ENCODE measurements at regions not wholly inside any gene's neighbourhood (a gene's known extent, or its start where the extent isn't known, plus 50 kb on each side); places are given as distances from the start of the nearest gene placed in this dataset.
"Not testable (repeated sequence)": the region's sequence is repeated elsewhere in the genome, so short reads cannot be mapped to it uniquely, and the experiment has no call there.

DNA sequence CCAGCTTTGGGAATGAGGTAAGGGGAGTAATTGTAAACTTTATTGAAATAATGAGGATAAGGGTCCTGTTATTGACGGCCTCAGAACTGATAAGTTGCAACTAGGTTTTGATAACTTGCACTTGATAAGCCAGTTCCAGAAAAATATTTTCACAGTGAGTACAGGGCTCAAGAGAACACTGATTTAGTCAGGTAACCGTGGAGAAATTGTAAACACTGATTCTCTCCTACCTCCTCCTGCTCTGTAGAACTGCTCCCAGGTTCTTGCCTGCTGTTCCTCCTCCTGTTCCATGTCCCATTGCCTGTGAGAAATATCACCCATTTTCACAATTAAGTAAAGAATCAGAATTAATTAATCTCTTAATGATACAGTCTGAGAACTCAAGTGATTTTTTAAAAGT is 55.0 kb upstream of the CXXC4 start:
- no peak overlapping the region for H3K4me3 ChIP-seq (replicated peaks in 1 of 2; ENCODE audit: low read depth in 2 of 2, low read length in 2 of 2)
- DNase-seq (ENCODE audit: low read depth in 2 of 2): no peak
- TF ChIP-seq, protein P1, sequence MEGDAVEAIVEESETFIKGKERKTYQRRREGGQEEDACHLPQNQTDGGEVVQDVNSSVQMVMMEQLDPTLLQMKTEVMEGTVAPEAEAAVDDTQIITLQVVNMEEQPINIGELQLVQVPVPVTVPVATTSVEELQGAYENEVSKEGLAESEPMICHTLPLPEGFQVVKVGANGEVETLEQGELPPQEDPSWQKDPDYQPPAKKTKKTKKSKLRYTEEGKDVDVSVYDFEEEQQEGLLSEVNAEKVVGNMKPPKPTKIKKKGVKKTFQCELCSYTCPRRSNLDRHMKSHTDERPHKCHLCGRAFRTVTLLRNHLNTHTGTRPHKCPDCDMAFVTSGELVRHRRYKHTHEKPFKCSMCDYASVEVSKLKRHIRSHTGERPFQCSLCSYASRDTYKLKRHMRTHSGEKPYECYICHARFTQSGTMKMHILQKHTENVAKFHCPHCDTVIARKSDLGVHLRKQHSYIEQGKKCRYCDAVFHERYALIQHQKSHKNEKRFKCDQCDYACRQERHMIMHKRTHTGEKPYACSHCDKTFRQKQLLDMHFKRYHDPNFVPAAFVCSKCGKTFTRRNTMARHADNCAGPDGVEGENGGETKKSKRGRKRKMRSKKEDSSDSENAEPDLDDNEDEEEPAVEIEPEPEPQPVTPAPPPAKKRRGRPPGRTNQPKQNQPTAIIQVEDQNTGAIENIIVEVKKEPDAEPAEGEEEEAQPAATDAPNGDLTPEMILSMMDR (IDR thresholded peaks at IDR 0.05; ENCODE audit: low read depth, low read length): no peak

DNA sequence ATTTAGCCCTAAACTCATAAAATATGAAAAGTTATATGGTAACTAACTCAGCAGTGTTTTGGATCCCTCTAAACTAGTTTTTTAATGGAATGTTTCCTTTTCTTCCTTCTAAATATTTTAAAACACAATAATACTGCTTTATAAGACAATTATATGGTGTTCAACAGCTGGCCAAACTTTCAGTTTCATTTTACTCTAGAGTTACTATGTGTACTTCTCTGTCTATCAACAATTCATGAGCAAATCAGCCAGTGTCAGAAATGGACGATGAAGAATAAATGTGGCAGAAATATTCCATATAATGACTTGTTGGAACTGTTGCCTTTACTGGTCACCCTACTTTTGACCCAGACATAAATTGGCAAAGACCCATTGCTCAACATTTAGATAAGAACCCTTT is 64.8 kb upstream of the CXXC4 start:
- TF ChIP-seq, protein P1 (IDR thresholded peaks at IDR 0.05; ENCODE audit: low read depth, low read length): no peak
- H3K4me3 ChIP-seq (replicated peaks in 1 of 2; ENCODE audit: low read depth in 2 of 2, low read length in 2 of 2): no peak overlapping the region
- no peak for DNase-seq (ENCODE audit: low read depth in 2 of 2)

DNA sequence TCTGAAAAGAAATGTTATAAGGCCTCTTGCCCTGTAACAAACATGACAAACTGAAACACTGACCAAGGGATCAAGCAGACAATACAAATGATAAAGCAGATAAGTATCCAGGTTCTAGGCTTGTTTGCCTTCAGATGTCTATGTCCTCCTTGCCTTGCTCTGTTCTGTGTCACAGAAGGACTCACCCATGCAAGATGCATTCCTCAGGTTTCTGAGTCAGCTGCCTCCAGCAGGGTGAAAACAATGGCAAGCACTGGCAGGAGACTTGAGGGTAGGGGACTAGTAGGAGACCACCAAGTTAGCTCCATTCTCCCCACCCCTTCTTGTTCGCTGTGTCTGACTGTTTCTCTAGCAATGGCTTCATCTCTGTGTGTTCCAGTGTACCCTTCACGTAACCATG is 76.6 kb upstream of the CXXC4 start:
- DNase-seq (ENCODE audit: low read depth in 2 of 2): no peak
- H3K4me3 ChIP-seq (replicated peaks in 1 of 2; ENCODE audit: low read depth in 2 of 2, low read length in 2 of 2): no peak overlapping the region
- TF ChIP-seq, protein P1 (IDR thresholded peaks at IDR 0.05; ENCODE audit: low read depth, low read length): no peak

DNA sequence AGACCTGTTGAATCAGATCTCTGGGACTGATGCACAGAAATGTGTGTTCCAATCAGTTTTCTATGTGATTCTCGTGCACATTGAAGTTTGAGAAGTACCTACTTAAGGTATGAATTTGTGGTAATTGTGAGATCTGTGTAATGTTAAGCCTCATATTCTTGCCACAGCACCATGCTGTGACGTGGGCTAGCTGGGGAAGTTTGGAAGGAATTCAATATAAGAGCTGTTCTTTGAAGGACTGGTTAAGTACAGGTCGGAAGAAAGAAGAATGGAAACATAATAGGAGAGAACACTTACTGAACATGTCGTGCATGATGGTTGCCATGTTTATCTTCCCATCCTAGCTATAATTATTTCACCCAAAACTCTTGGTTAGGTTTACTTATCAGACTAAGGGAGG is 79.7 kb upstream of the CXXC4 start:
- TF ChIP-seq, protein P1 (IDR thresholded peaks at IDR 0.05; ENCODE audit: low read depth, low read length): no peak
- DNase-seq (ENCODE audit: low read depth in 2 of 2): no peak
- H3K4me3 ChIP-seq (replicated peaks in 1 of 2; ENCODE audit: low read depth in 2 of 2, low read length in 2 of 2): no peak overlapping the region

DNA sequence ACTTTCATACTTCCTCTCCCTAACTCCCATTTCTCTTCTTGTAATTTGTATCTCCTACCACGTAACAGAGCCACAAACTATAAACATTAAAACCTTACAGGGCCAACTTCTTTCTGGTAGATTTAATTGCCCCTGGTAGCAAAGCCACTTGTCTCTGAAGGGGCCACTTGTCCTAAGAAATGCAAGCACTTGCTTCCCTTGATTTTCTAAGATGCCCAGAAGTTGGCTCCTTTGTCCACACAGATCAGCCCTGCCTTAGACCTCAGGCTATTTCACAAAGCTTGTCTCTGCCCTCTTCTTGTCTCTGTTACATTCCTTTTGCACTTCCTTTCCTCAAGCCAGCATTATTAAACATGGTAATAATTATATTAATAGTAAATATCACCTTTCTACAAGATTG is 80.6 kb upstream of the CXXC4 start:
- no peak overlapping the region for H3K4me3 ChIP-seq (replicated peaks in 1 of 2; ENCODE audit: low read depth in 2 of 2, low read length in 2 of 2)
- no peak for DNase-seq (ENCODE audit: low read depth in 2 of 2)
- TF ChIP-seq, protein P1 (IDR thresholded peaks at IDR 0.05; ENCODE audit: low read depth, low read length): no peak

DNA sequence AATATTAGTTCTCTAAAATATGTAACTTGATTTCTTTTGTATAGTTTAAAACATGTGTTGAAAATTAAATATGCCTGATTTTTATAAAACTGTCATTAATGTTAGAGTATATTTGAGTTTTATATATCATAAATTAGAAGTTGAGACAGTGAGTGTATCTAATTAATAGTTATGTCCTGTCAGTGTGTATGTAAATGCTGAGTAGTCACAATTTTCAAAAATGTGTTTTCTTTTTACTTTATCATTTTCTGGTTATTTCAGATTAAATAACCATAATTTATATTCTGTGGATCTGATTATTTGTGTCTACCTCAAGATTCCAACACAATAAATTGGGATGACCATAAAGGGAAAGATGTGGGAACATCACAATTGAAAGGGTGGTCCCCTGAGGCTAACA is 82.7 kb upstream of the CXXC4 start:
- DNase-seq (ENCODE audit: low read depth in 2 of 2): no peak
- H3K4me3 ChIP-seq (replicated peaks in 1 of 2; ENCODE audit: low read depth in 2 of 2, low read length in 2 of 2): no peak overlapping the region
- TF ChIP-seq, protein P1 (IDR thresholded peaks at IDR 0.05; ENCODE audit: low read depth, low read length): no peak

DNA sequence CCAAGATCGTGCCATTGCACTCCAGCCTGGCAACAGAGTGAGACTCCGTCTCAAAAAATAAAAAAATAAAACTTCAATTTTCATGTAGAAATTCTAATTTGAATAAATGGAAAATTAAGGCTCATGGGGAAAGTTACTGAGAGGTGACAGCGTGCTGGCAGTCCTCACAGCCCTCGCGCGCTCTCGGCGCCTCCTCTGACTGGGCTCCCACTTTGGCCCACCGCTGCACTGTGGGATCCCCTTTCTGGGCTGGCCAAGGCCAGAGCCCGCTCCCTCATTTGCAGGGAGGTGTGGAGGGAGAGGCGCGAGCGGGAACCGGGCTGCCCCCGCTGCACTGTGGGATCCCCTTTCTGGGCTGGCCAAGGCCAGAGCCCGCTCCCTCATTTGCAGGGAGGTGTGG is 86.8 kb upstream of the CXXC4 start:
- H3K4me3 ChIP-seq (replicated peaks in 1 of 2; ENCODE audit: low read depth in 2 of 2, low read length in 2 of 2); DNase-seq (ENCODE audit: low read depth in 2 of 2): not testable (repeated sequence)

DNA sequence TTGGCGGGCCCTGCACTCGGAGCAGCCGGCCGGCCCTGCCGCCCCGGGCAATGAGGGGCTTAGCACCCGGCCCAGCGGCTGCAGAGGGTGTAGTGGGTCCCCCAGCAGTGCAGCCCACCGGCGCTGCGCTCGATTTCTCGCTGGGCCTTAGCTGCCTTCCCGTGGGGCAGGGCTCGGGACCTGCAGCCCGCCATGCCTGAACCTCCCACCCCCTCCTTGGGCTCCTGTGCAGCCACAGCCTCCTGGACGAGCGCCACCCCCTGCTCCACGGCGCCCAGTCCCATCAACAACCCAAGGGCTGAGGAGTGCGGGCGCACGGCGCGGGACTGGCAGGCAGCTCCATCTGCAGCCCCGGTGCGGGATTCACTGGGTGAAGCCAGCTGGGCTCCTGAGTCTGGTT is 87.4 kb upstream of the CXXC4 start:
- H3K4me3 ChIP-seq (replicated peaks in 1 of 2; ENCODE audit: low read depth in 2 of 2, low read length in 2 of 2); DNase-seq (ENCODE audit: low read depth in 2 of 2): not testable (repeated sequence)
